ENCODE measurements at regions not wholly inside any gene's neighbourhood (a gene's known extent, or its start where the extent isn't known, plus 50 kb on each side); places are given as distances from the start of the nearest gene placed in this dataset.

GRCh38 chr11:104352036-104352435, 188.1 kb upstream of the PDGFD start:
- no peak overlapping the region for H3K4me3 ChIP-seq (ENCODE audit: insufficient read depth, low read depth, low read length)
- no peak overlapping the region for H4K91ac ChIP-seq (ENCODE audit: insufficient read depth, low read depth, low read length)
- H2BK20ac ChIP-seq (ENCODE audit: low read depth, low read length) = no peak overlapping the region
- no peak overlapping the region for H3K14ac ChIP-seq (replicated peaks; ENCODE audit: low read depth, low read length)
- no peak overlapping the region for H2BK15ac ChIP-seq (ENCODE audit: low read depth, low read length)
- no peak overlapping the region for H3K23ac ChIP-seq (ENCODE audit: low read depth, low read length)
- in situ Hi-C loops (cut with MboI; ENCODE audit: low sequenced_read_pairs) = no loop called here
- H2AFZ ChIP-seq (replicated peaks; ENCODE audit: low read length, poor library complexity) = no peak overlapping the region
- ATAC-seq (ENCODE audit: low read depth) = no peak
- H2BK5ac ChIP-seq (ENCODE audit: low read depth, low read length, poor library complexity, severe bottlenecking) = no peak overlapping the region
- no peak overlapping the region for H3K56ac ChIP-seq (ENCODE audit: extremely low read depth, insufficient read depth, low read length)
- no peak overlapping the region for H3K18ac ChIP-seq (ENCODE audit: low read depth, low read length)
- no peaks in the 10 kb centered on the region for H3K9me3 ChIP-seq (ENCODE audit: control insufficient read depth, insufficient read depth, low read length)
- H3K9me1 ChIP-seq (ENCODE audit: insufficient read depth, low read length) = no peaks in the 10 kb centered on the region
- H3K4me2 ChIP-seq (ENCODE audit: low read depth, low read length) = no peak overlapping the region
- no peaks in the 10 kb centered on the region for H3K36me3 ChIP-seq (ENCODE audit: control insufficient read depth, insufficient read depth, low read length)
- H3K27ac ChIP-seq (ENCODE audit: insufficient read depth, low read length) = no peak overlapping the region
- no peaks in the 10 kb centered on the region for H3K4me1 ChIP-seq (ENCODE audit: control insufficient read depth, insufficient read depth, low read length)
- intact Hi-C loops (cut with micrococcal nuclease) = no loop called here
- BruUV-seq (replicated peaks) = no TSS peak
- ChIA-PET CTCF (no interaction called here), POLR2A (ENCODE audit: unreplicated experiment) (no interaction called here)
- DNase-seq = no peak
- dilution Hi-C loops (cut with HindIII; ENCODE audit: low sequenced_read_pairs, unreplicated experiment) = no loop called here
- H3K4ac ChIP-seq (ENCODE audit: low read depth, low read length) = no peak overlapping the region
- no CpG with 5 or more reads among the region's 4 CpGs for WGBS, 2 experiments (ENCODE audit: extremely low coverage in 2 of 2, insufficient read length in 1 of 2)
- no peaks in the 10 kb centered on the region for H4K20me1 ChIP-seq (ENCODE audit: insufficient read depth, low read length)
- H2AK5ac ChIP-seq (ENCODE audit: low read depth, low read length) = no peak overlapping the region
- no peaks in the 10 kb centered on the region for H3K79me1 ChIP-seq (ENCODE audit: low read depth in 1 of 2, low read length in 2 of 2)
- no peaks in the 10 kb centered on the region for H3K27me3 ChIP-seq (ENCODE audit: control insufficient read depth, insufficient read depth, low read length)
- no peak overlapping the region for H2AK9ac ChIP-seq (replicated peaks; ENCODE audit: low read depth, low read length, poor library complexity)
- no peak overlapping the region for H4K8ac ChIP-seq (ENCODE audit: low read depth in 2 of 2, low read length in 2 of 2)
- H3K9ac ChIP-seq (ENCODE audit: low read depth, low read length) = no peak overlapping the region
- TF ChIP-seq NFE2L2 (IDR thresholded peaks at IDR 0.05; ENCODE audit: low read depth, low read length) (no peak), MAFK (IDR thresholded peaks at IDR 0.05; ENCODE audit: low read depth, low read length) (no peak), ELK1 (IDR thresholded peaks at IDR 0.05; ENCODE audit: borderline replicate concordance, low read depth, low read length) (no peak), POLR2A (IDR thresholded peaks at IDR 0.05; ENCODE audit: low read depth, low read length) (no peak), MXI1 (IDR thresholded peaks at IDR 0.05; ENCODE audit: borderline replicate concordance, low read depth, low read length) (no peak), BHLHE40 (IDR thresholded peaks at IDR 0.05; ENCODE audit: low read depth, low read length) (no peak), RCOR1 (IDR thresholded peaks at IDR 0.05; ENCODE audit: insufficient replicate concordance, low read length) (no peak), RFX5 (IDR thresholded peaks at IDR 0.05; ENCODE audit: low read depth, low read length) (no peak), FOS (IDR thresholded peaks at IDR 0.05; ENCODE audit: low read depth, low read length) (no peak), SMC3 (IDR thresholded peaks at IDR 0.05; ENCODE audit: low read depth, low read length) (no peak), CEBPB (IDR thresholded peaks at IDR 0.05; ENCODE audit: low read depth, low read length) (no peak), USF2 (IDR thresholded peaks at IDR 0.05; ENCODE audit: low read depth, low read length) (no peak), CTCF (conservative IDR thresholded peaks at IDR 0.05; ENCODE audit: low read depth, low read length) (no peak), CHD1 (IDR thresholded peaks at IDR 0.05; ENCODE audit: low read depth, low read length) (no peak), RAD21 (IDR thresholded peaks at IDR 0.05; ENCODE audit: low read length) (no peak), MAZ (IDR thresholded peaks at IDR 0.05; ENCODE audit: borderline replicate concordance, low read depth, low read length) (no peak)
- no peak overlapping the region for H2BK120ac ChIP-seq (ENCODE audit: low read depth, low read length)
- H4K5ac ChIP-seq (ENCODE audit: low read depth, low read length) = no peak overlapping the region

All from IMR-90 (cell line).